ENCODE measurements at regions not wholly inside any gene's neighbourhood (a gene's known extent, or its start where the extent isn't known, plus 50 kb on each side); places are given as distances from the start of the nearest gene placed in this dataset.

DNA sequence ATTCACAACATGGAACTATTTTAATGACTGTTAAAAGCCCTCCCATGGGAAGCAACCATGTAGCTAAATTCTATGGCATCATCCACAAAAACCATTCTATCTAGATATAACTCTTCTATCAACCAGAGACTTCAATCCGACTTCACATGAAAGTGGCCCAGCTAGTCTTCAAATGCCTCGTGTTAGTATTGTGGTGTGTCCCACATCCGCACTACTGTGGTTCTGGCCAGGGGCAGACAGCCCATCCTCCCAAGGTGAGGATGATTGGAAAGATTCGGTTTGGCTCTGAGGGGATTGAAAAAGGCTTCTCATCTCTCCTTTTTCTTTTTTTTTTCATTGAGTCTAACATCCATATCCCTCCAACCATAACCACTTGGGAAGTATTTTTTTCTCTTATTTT, 253.0 kb upstream of the KLF6 start:
- TF ChIP-seq POLR2A (IDR thresholded peaks at IDR 0.05): no peak
- TF ChIP-seq, protein P1, sequence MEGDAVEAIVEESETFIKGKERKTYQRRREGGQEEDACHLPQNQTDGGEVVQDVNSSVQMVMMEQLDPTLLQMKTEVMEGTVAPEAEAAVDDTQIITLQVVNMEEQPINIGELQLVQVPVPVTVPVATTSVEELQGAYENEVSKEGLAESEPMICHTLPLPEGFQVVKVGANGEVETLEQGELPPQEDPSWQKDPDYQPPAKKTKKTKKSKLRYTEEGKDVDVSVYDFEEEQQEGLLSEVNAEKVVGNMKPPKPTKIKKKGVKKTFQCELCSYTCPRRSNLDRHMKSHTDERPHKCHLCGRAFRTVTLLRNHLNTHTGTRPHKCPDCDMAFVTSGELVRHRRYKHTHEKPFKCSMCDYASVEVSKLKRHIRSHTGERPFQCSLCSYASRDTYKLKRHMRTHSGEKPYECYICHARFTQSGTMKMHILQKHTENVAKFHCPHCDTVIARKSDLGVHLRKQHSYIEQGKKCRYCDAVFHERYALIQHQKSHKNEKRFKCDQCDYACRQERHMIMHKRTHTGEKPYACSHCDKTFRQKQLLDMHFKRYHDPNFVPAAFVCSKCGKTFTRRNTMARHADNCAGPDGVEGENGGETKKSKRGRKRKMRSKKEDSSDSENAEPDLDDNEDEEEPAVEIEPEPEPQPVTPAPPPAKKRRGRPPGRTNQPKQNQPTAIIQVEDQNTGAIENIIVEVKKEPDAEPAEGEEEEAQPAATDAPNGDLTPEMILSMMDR (IDR thresholded peaks at IDR 0.05): no peak

All from testis (tissue), 2 donors.